ENCODE measurements at regions not wholly inside any gene's neighbourhood (a gene's known extent, or its start where the extent isn't known, plus 50 kb on each side); places are given as distances from the start of the nearest gene placed in this dataset.

DNA sequence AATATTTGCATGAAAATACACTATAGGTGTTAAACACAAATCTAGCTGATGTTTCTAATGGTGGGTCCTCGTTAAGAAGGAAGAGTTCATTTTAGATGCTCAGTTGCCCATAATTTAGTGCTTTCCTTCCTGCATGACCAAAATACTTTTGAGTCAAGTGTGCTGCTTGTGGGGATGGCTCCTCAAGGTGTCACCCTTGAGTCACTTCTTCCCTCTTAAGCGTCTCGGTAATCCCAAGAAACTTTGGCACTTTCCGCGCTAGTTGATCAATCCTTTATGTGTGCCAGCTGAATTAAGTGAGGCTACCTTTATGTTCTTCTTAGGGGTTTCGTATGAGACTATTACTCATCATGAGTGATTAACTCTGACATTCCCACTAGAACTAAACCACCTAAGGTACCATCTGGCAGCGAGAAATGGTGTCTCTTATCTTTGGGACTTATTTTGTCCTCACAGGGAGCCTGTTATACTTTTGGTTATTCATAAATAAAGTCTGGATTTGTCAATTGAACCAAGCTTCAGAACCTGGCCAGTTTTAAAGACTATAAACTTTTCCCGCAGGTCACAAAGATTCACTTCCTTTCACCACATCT lies 106.8 kb downstream of the NHLRC3 start:
- H3K4me3 ChIP-seq (replicated peaks; ENCODE audit: insufficient read depth, low read length): no peak overlapping the region
- H3K27me3 ChIP-seq (ENCODE audit: insufficient read depth, poor library complexity, severe bottlenecking): peaks cover 13% of the 10 kb centered on the region
- DNase-seq (ENCODE audit: low read depth in 1 of 2, low spot score in 1 of 2): peak in 1 of 2 experiments; percentile 22
- no peak overlapping the region for H3K27ac ChIP-seq (replicated peaks)
- TF ChIP-seq, protein P1, sequence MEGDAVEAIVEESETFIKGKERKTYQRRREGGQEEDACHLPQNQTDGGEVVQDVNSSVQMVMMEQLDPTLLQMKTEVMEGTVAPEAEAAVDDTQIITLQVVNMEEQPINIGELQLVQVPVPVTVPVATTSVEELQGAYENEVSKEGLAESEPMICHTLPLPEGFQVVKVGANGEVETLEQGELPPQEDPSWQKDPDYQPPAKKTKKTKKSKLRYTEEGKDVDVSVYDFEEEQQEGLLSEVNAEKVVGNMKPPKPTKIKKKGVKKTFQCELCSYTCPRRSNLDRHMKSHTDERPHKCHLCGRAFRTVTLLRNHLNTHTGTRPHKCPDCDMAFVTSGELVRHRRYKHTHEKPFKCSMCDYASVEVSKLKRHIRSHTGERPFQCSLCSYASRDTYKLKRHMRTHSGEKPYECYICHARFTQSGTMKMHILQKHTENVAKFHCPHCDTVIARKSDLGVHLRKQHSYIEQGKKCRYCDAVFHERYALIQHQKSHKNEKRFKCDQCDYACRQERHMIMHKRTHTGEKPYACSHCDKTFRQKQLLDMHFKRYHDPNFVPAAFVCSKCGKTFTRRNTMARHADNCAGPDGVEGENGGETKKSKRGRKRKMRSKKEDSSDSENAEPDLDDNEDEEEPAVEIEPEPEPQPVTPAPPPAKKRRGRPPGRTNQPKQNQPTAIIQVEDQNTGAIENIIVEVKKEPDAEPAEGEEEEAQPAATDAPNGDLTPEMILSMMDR (IDR thresholded peaks at IDR 0.05; ENCODE audit: insufficient read depth, low read length): peak; percentile 79
- no peak for TF ChIP-seq SPI1 (IDR thresholded peaks at IDR 0.05; ENCODE audit: borderline replicate concordance, low read depth)

DNA sequence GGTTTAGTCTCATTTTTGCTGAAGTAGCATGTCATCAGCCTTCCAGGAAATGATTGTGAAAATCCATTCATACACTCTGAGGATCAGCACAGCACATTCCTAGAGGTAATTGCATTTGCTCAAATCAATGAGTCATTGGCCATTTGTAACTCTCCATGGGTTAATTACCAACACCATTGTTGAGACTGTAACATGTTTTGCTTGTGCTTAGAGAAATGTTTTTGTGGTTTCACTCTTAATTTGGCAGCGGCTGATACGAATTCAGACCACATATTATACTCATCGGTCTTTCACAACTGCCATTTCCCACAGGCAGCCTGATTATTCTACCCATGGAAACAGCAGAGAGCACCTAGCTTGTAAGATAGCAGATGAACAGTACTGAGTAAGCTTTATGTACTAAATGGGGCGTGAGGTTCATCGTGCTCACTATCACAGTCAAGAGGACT lies 110.3 kb downstream of the NHLRC3 start:
- TF ChIP-seq, protein P2, sequence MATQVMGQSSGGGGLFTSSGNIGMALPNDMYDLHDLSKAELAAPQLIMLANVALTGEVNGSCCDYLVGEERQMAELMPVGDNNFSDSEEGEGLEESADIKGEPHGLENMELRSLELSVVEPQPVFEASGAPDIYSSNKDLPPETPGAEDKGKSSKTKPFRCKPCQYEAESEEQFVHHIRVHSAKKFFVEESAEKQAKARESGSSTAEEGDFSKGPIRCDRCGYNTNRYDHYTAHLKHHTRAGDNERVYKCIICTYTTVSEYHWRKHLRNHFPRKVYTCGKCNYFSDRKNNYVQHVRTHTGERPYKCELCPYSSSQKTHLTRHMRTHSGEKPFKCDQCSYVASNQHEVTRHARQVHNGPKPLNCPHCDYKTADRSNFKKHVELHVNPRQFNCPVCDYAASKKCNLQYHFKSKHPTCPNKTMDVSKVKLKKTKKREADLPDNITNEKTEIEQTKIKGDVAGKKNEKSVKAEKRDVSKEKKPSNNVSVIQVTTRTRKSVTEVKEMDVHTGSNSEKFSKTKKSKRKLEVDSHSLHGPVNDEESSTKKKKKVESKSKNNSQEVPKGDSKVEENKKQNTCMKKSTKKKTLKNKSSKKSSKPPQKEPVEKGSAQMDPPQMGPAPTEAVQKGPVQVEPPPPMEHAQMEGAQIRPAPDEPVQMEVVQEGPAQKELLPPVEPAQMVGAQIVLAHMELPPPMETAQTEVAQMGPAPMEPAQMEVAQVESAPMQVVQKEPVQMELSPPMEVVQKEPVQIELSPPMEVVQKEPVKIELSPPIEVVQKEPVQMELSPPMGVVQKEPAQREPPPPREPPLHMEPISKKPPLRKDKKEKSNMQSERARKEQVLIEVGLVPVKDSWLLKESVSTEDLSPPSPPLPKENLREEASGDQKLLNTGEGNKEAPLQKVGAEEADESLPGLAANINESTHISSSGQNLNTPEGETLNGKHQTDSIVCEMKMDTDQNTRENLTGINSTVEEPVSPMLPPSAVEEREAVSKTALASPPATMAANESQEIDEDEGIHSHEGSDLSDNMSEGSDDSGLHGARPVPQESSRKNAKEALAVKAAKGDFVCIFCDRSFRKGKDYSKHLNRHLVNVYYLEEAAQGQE (IDR thresholded peaks at IDR 0.05; ENCODE audit: insufficient replicate concordance, low read depth): no peak
- no peak for TF ChIP-seq SPI1 (IDR thresholded peaks at IDR 0.05; ENCODE audit: borderline replicate concordance, low read depth)
- TF ChIP-seq, protein P1 (IDR thresholded peaks at IDR 0.05; ENCODE audit: insufficient read depth, low read length): no peak
- TF ChIP-seq GABPA (IDR thresholded peaks at IDR 0.05; ENCODE audit: low read depth): no peak
- TF ChIP-seq POLR2AphosphoS5 (IDR thresholded peaks at IDR 0.05; ENCODE audit: low read depth): no peak
- H3K27ac ChIP-seq (replicated peaks): no peak overlapping the region

DNA sequence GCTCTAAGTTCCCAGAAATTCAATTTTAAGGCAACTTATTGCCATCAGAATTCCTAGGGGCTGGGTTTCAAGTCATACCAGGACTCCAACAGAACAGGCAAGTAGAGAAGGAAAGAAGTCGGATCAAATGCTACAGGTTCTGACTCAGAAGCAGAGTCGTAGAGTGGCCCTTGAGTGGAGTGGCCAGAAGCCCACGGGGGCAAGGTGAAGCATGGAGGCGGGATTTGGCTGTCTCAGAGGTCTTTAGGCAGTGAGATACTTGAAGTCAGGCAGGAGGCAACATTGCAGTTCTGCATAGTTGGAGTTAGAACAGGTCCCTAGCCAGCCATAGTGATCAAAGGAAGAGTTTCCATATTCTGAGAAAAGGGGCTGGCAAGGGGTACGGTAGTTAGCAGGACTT lies 111.6 kb downstream of the NHLRC3 start:
- Histone ChIP-seq H3K27me3 (ENCODE audit: insufficient read depth, poor library complexity, severe bottlenecking) (peaks cover 9% of the 10 kb centered on the region), H3K4me3 (replicated peaks; ENCODE audit: insufficient read depth, low read length) (no peak overlapping the region), H3K27ac (replicated peaks) (no peak overlapping the region)
- TF ChIP-seq, protein P1 (IDR thresholded peaks at IDR 0.05; ENCODE audit: insufficient read depth, low read length): no peak
- TF ChIP-seq POLR2AphosphoS5 (IDR thresholded peaks at IDR 0.05; ENCODE audit: low read depth) (no peak), SPI1 (IDR thresholded peaks at IDR 0.05; ENCODE audit: borderline replicate concordance, low read depth) (no peak), GABPA (IDR thresholded peaks at IDR 0.05; ENCODE audit: low read depth) (no peak)
- TF ChIP-seq, protein P2 (IDR thresholded peaks at IDR 0.05; ENCODE audit: insufficient replicate concordance, low read depth): no peak
- no peak for DNase-seq (ENCODE audit: low read depth in 1 of 2, low spot score in 1 of 2)

More for the DNA sequence above, 110.3 kb downstream of the NHLRC3 start:
- no peak overlapping the region for H3K4me3 ChIP-seq (replicated peaks; ENCODE audit: insufficient read depth, low read length)
- DNase-seq (ENCODE audit: low read depth in 1 of 2, low spot score in 1 of 2): no peak
- peaks cover 10% of the 10 kb centered on the region for H3K27me3 ChIP-seq (ENCODE audit: insufficient read depth, poor library complexity, severe bottlenecking)

DNA sequence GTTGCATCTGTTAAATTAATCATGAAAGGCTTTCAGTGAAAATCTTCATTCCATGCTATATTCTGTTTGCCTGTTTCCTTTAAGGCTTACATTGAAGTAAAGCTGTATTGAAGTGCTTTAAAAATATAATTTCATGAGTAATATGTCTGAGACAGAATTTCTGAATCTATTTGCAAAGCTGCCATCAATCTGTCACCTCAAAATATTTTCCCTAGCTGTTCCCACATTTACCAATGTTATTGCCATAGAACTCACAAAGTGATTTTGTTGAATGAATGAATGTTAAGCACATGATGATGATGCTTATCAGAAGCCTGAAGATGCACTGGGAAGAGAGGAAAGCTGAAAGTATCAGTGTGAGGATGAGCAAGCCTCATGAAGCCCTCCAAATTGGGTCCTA lies 115.8 kb downstream of the NHLRC3 start:
- no peak for DNase-seq (ENCODE audit: low read depth in 1 of 2, low spot score in 1 of 2)
- no peak for TF ChIP-seq POLR2AphosphoS5 (IDR thresholded peaks at IDR 0.05; ENCODE audit: low read depth)
- TF ChIP-seq, protein P2 (IDR thresholded peaks at IDR 0.05; ENCODE audit: insufficient replicate concordance, low read depth): no peak
- no peak for TF ChIP-seq SPI1 (IDR thresholded peaks at IDR 0.05; ENCODE audit: borderline replicate concordance, low read depth)
- no peak for TF ChIP-seq GABPA (IDR thresholded peaks at IDR 0.05; ENCODE audit: low read depth)
- TF ChIP-seq, protein P1 (IDR thresholded peaks at IDR 0.05; ENCODE audit: insufficient read depth, low read length): no peak
- H3K27me3 ChIP-seq (ENCODE audit: insufficient read depth, poor library complexity, severe bottlenecking): peaks cover 8% of the 10 kb centered on the region
- H3K27ac ChIP-seq (replicated peaks): no peak overlapping the region
- H3K4me3 ChIP-seq (replicated peaks; ENCODE audit: insufficient read depth, low read length): no peak overlapping the region
